HG03108 (cell line): ENCODE measurements at regions not wholly inside any gene's neighbourhood (a gene's known extent, or its start where the extent isn't known, plus 50 kb on each side); places are given as distances from the start of the nearest gene placed in this dataset.
"Not testable (repeated sequence)": the region's sequence is repeated elsewhere in the genome, so short reads cannot be mapped to it uniquely, and the experiment has no call there.

Experiments
- ATAC-seq: cut with Tn5 transposase; IDR thresholded peaks from one replicate; pipeline ENCODE4 v1.9.1; 2021; ENCODE audit warnings: moderate library complexity; ENCODE audit not compliant: unreplicated experiment

DNA sequence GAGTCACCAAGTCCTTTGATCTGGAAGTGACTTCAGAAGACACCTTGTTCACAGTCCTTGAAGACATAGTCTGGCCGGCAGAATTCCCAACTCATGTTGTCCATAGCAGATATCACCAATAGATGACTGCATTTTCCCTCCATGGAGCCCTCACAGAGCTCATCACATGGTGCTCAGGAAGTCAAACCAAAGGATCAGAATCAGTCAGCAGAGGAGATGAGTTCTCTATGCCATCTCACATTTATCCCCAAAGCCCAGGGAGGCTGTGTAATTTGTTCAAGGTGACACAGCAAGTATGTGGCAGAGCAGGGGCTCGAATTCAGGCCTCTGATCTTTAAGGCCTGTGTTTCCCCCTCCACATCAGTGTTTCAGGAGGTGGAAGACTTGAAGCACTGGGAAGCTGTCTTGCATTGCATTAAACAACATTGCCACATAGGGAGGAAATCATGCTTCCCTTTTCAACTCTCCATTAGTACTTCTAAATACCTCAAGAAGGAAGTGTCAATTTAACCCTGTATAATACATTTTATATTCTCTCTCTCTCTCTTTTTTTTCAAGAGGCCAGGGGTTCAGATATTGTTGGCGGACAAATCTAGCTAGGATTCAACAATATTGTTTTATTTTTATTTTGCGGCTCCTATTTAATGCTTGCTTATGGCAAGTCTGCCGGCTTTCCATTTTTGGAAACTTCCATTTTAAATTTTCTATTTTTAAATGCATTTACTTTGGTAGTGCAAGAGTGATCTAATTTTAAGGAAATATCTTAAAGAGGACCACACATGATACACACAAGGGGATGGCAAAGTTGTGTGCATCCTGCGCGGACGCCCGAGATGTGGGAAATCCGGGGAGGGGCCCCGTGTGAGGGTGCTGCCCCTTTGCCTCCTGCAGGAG, 61.9 kb downstream of the NPIPB5 start:
- ATAC-seq, result not testable (repeated sequence)

DNA sequence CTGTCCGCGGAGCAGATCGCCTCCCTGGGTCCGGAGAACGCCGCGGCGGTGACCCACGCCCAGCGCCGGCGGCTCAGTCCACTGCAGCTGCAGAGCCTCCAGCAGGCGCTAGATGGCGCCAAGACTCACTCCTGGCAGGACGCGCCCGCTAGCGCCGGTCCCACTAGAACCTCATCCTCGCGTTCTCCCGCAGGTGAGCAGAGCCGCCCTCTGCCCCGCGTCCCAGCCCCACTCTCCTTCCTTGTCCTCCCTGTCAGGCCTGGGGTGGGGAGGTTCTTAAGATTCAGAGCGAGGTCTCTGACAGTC, 62.5 kb downstream of the NPIPB5 start:
- peak; percentile 67 for ATAC-seq

DNA sequence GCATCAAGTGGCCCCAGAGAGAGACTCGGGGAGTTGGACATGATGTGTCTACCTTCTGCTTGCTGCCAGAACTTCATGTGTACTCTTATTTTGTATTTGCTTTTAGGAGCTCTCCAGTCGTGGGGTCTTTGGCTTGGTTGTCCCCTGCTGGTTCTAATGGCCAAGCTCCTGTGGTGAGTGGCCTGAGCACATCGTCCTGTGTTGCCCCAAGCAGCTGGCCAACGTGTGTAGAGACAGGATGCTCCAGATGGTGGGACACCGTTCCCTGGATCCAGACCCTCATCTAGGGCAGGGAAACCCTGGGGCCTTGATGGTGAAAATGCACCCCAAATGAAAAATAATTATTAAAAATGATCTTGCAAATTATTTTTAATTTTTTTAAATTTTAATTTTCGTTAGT, 65.8 kb downstream of the NPIPB5 start:
- ATAC-seq, result not testable (repeated sequence)

DNA sequence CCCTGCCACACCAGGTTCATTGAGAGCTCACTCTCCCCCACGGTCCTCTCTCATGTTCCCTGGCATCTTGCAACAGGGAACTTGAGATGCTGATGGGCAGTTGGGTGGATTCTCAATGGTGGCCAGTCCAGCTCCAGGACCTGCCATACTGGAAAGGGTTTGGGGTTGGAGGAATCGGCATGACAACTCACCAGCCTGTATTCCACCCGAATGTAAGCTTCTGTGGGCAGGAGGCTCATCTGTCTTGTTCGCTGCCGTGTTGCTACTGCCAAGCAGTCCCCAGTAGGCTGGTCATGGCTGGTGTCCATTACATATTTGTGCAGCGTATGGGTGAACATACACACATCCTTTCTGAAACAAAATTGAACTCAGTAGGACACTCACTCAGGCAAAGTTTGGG, 72.5 kb downstream of the NPIPB5 start:
- ATAC-seq, result not testable (repeated sequence)

DNA sequence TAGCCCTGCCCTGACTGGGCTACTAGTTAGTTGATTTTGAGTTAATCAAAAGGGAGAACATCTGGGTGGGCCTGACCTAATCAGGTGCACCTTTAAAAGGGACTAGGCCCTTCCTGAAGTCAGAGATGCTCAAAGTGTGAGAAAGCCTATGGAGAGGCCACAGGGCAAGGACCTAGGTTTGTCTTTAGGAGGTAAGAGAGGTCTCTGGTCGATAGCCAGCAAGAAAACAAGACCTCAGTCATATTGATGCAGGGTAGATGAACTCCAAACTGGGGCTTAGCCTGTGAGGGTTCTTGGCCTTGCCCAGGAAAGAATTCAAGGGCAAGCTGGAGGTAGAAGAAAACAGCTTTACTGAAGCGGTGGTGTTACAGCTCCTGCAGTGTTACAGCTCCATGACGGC, 73.8 kb downstream of the NPIPB5 start:
- ATAC-seq, result not testable (repeated sequence)

DNA sequence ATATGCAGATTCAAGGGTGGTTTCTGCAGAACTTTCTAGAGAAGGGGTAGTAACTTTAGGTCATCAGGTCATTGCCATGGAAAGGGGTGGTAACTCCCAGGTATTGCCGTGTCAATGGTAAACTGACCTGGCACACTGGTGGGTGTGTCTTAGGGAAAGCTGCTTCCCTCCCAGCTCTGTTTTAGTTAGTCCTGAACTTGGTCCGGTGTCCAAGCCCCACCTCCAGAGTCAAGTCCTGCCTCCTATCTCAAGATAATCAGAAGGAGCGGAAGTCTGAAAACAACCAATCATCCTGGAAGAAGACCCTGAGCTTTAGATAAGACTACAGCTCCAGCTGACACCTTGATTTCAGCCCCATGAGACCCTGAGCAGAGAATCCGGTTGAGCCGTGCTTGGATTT, 74.2 kb downstream of the NPIPB5 start:
- not testable (repeated sequence) for ATAC-seq

DNA sequence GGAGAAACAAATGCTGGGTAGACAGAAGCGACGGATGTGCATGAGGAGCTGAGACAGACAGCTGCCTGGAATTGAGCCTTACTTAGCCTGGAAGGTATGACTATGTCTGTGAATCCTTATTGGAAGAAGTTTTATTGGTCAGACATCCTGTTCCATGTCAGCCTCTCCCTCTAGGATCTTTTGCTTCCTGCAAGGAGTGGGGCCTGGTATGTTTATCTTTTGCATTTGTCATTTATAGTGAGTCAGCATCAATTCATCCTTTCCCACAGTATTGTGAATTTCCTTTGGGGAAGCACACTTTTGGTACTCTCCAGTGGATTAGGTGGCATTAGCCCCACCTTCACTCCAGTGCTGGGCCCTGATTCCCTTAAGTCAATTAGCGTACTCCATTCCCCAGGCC, 74.7 kb downstream of the NPIPB5 start:
- not testable (repeated sequence) for ATAC-seq

DNA sequence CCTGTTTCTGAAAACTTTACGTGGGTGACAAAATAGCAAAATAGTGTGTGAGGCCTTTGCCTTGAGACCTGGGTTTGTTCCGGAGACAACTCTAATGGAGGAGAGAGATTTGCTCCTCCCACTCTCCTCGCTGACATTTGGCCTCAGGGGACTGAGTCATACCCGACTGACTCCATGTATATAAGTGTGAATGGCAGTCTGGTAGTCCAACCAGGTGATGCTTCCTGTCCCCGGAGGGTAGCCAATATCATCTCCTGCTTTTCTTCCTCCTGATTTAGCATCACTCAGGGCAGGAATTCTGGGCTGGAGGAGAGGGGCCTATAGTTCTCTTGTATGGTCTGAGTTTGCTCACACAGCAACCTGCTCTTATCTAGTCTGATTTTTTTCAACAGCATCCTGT, 76.0 kb downstream of the NPIPB5 start:
- ATAC-seq, result not testable (repeated sequence)

DNA sequence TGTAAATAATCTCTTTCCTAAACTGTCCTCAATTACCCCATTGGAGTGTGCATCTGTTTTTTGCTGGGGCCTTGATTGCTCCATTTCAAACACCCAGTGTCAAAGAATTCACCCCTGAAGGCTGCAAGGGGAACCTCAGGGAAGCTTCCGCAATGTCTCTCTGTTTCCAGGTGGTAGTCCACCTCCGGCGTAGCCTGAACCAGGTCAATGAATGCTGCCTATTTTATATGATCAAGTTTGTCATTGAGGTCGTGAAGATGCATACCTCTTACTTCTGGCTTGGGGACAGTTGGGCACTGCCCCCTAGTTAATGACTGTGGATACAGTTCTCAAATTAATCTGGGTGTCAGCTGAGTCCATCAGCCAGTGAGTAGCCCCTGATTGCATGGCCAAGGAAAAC, 79.1 kb downstream of the NPIPB5 start:
- ATAC-seq, result not testable (repeated sequence)

DNA sequence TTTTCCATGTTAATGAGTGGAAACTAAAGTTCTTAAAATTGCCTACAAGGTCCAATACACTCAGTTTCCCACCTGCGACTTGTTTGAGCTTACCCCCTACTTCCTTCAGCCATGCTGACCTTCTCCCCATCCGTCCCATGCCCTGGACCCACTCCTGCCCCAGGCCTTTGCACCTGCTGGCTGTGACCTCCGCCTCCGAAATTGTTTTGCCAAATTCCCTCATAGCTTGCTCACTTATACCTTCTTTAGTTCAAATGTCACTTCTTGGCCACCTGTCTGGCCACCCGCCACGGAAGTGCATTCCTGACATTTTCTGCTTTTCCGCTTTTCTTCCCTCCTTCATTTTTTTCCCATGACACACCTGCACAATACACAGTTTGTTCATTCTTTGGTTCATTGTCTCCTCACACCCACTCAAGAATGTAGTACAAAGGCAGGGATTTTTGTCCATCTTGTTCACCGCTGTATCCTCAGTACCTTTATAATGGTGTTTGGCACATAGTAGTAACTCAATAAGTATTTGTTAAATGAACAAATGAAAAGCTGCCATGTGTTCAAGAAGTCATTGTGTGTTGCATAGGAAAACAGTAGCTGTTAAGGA, 85.9 kb downstream of the NPIPB5 start:
- not testable (repeated sequence) for ATAC-seq

DNA sequence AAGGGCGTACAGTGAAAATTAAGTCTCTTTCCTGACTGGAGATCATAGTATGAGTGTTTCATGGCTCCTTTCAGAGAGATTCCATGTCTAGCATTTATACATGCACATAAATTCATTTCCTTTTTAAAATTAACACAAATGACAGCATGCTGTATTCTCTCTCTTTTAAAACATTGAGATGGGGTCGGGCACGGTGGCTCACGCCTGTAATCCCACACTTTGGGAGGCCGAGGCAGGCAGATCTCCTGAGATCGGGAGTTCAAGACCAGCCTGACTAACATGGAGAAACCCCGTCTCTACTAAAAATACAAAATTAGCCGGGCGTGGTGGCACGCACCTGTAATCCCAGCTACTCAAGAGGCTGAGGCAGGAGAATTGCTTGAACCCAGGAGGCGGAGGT, 93.1 kb downstream of the NPIPB5 start:
- ATAC-seq, result not testable (repeated sequence)

DNA sequence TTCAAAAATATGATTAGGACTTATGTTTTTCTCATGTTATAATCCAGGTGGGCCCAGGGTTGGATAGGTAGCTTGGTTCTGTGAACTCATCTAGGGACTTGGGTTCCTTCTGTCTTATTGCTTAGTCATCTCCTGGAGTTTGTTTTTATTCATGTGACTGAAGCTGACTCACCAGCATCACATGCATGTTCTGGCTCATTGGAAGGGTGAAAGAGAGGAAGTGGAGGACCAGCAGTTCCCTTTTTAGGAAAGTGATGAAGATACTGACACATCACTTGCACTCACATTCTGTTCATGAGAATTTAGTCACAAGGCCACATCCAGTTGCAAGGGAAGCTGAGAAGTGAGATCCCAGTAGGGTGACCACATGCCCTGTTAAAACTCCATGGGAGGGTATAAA, 95.9 kb downstream of the NPIPB5 start:
- ATAC-seq, result not testable (repeated sequence)

DNA sequence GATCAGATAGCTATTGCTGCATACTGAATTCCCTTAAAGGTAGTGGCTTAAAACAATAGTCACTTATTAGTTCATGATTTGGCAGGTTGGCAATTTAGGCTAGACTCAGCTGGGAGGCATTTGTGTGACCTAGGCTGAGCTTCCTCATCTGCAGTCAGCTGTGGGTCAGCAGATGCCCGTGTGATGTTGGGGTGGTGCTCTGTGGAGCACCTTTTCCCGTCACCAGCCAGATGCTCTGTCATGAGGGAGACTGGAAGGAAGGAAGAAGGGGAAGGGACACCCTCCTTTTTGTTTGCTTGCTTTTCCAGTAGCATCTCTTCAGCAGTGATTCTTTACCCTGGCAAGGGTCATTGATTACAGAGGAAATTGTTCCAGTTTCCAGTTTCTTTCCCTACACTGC, 99.1 kb downstream of the NPIPB5 start:
- not testable (repeated sequence) for ATAC-seq

DNA sequence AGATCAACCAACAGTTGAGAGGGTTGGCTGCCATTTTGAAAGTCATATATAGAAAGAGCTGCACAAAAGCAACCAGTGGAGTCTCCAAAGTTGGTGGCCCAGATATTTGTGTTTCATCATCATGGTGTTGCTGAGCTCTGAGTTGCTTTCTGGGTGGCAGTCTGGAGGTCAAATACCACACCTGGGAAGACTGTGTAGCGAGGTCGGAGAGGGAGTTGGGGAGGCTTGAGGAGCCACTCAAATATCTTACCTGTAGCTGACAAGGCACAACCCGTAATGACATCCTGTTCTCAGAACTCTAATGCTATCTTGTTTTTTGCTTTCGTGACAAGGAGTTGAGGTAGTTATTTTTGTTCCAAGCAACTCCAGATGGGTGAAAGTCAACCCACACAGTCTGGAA, 100.4 kb downstream of the NPIPB5 start:
- ATAC-seq, result not testable (repeated sequence)

DNA sequence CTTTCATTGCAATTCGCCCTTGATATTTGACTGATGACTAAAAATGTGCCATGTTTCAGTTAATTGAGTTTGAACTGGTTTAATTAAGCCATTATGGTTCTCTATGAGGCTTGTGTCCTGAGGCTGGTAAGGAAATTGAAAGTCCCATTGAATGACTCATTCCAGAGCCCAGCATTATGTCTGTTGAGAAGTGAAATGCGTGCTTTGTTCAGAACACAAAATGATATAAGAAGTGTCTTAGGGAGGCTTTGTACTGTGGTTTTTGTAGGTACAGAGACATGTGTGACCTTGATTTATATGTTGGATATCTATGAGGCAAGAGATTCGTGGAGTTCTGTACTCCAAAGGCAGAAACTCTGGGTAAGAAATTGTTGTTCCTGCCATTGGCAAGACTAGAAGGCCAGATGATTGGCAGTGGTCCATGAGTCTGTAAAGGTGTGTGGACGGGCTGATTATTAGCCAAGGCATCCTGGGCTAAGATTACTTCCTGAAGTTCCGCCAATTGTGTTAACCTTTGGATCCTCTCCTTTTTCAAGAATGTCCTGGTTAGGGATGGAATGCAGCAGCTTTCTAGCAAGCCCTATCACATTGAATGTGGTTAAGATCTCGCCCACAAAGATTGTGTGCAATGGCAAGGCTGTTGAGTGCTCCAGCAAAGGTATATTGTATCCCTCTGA, 103.7 kb downstream of the NPIPB5 start:
- no peak for ATAC-seq

DNA sequence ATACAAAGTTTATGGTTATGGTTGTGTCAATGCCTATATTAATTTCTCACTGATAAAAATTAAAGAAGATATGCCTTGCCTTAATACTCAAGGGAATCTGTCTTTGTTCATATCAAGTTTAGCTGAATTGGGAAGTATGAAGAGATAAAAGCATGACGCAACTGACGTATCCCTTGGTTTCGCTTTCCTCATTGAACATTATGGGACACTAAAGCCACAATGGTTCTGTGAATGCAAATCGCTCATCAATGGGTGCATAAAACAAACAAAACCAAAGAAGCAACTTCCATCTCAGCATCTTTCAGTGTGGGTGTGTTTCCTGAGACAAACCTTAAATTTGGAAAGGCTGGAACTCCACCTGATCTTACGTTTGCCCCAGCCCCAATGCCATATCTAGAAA, 108.2 kb downstream of the NPIPB5 start:
- ATAC-seq, result no peak

DNA sequence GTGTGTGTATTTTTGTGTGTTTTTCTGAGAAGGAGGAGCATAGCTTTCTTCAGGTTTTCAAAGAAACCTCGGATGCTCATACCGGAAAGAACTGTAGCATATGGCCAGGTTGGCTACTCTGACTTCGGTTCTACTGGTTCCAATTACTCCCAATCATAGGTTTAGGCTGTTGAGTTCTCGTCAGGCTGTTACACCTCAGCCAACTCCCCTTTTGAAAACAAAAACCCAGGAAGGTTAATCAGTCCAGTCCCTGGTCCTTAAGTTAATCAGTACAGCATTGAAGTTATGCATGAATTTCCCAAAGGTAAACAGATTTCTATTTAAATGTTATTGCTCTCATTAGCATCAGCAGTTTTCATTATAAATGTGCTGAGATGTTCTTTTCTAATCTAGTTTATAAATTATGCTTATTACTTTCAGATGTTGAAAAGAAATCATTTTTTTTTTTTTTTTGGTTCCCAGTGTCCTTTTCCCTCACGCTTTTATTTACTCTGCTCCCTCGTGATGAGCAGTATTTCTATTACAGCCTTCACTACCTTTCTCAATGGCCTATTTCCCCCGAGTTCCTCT, 111.0 kb downstream of the NPIPB5 start:
- no peak for ATAC-seq

DNA sequence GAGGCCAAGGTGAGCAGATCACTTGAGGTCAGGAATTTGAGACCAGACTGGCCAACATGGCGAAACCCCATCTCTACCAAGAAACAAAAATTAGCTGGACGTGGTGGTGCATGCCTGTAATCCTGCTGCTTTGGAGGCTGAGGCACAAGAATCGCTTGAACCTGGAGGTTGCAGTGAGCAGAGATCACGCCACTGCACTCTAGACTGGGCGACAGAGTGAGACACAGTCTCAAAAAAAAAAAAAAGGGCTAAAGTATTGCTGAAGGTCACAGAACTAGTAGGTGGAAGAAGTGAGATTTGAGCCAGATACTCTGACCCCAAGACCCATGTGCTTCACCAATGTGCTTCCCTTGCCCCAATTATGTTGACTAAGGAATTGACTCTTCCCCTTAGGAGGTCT, 112.0 kb downstream of the NPIPB5 start:
- no peak for ATAC-seq

DNA sequence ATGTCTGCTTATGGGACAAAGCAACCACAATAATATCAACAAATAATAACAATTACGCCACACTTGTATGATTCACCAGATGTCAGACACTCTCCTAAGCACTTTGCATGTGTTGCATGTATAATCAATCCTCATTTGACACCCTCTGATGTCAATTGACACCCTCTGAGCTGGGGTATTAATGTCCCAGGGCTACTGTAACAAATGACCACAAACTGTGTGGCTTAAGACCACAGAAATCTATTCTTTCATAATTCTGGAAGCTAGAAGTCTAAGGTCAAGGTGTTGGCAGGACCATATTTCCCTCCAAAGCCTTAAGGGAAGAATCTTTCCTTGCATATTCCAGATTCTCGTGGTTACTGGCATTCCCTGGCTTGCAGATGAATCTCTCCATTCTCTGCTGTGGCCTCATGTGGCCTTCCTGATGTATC, 112.7 kb downstream of the NPIPB5 start:
- ATAC-seq, result no peak

DNA sequence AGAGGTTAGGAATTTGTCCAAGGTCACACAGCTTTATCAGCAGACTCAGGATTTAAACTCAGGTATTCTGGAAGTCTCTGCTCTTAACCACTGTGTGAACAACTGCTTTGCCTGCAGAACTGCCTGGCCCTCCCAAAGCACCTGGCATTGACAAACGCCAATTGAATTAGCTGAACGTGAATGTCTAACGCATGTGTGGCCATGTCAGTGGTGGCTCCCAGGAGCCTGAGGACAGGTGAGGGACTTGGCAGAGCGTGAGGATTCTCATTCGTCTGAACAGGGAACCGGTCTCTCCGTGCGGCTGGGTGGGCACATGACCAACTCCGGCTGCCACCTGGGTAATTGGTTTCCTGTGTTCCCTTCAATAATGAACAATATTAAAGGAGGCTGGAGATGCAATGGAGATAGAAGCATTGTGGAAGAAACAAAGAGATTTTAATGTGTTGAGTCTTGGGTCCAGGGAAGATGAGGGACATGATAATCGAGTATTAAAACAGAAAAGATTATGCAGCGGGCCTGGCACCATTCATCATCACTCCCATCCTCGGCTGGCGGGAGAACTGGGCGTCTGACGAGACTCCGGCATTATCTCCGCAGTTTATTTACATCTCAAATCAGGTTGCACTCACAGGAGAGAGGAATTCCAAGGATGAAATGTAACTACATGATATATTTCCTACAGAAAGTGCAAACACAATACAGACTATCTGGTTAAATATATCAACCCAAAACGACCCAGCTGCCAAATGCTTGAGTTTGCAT, 113.5 kb downstream of the NPIPB5 start:
- ATAC-seq, result no peak
